NCI-H69 (cell line): ENCODE measurements at regions not wholly inside any gene's neighbourhood (a gene's known extent, or its start where the extent isn't known, plus 50 kb on each side); places are given as distances from the start of the nearest gene placed in this dataset.
A peak's percentile ranks its signal among the peaks of the same experiment; 100 is the strongest.

Experiments used
- DNase-seq: peaks from one replicate; lab custom pipeline; 2025; lab: John Stamatoyannopoulos, UW

GRCh38 chr1:208782186-208782585 is 538.0 kb upstream of the PLXNA2 start:
- DNase-seq, result no peak

- DNase-seq, result no peak
Observed at GRCh38 chr1:208785629-208786028, 541.4 kb upstream of the PLXNA2 start.

GRCh38 chr1:208787219-208787618 is 543.0 kb upstream of the PLXNA2 start:
- peak; percentile 39 for DNase-seq

- peak; percentile 23 for DNase-seq
Observed at GRCh38 chr1:208788013-208788540, 543.9 kb upstream of the PLXNA2 start.

- DNase-seq, result no peak
Observed at GRCh38 chr1:208791456-208791855, 547.3 kb upstream of the PLXNA2 start.

GRCh38 chr1:208793861-208794345 is 549.7 kb upstream of the PLXNA2 start:
- no peak for DNase-seq

- peak; percentile 49 for DNase-seq
Observed at GRCh38 chr1:208799186-208799585, 555.0 kb upstream of the PLXNA2 start.

GRCh38 chr1:208803011-208803811 is 559.0 kb upstream of the PLXNA2 start:
- peak; percentile 66 for DNase-seq

GRCh38 chr1:208807446-208808127 is 563.4 kb upstream of the PLXNA2 start:
- DNase-seq, result no peak

GRCh38 chr1:208808301-208808700 is 564.1 kb upstream of the PLXNA2 start:
- DNase-seq, result no peak

GRCh38 chr1:208809876-208810275 is 565.7 kb upstream of the PLXNA2 start:
- DNase-seq, result peak; percentile 19

GRCh38 chr1:208818770-208819445 is 574.7 kb upstream of the PLXNA2 start:
- no peak for DNase-seq

- DNase-seq, result peak; percentile 96
Observed at GRCh38 chr1:208820580-208821212, 576.5 kb upstream of the PLXNA2 start.

GRCh38 chr1:208821939-208822338 is 577.8 kb upstream of the PLXNA2 start:
- no peak for DNase-seq

GRCh38 chr1:208825300-208825699 is 581.1 kb upstream of the PLXNA2 start:
- DNase-seq, result no peak

- no peak for DNase-seq
Observed at GRCh38 chr1:208829595-208829994, 585.4 kb upstream of the PLXNA2 start.

- peak; percentile 96 for DNase-seq
Observed at GRCh38 chr1:208834381-208835096, 590.4 kb upstream of the PLXNA2 start.

- peak; percentile 98 for DNase-seq
Observed at GRCh38 chr1:208835097-208835463, 590.9 kb upstream of the PLXNA2 start.

- DNase-seq, result no peak
Observed at GRCh38 chr1:208835781-208836180, 591.6 kb upstream of the PLXNA2 start.

GRCh38 chr1:208837242-208837641 is 593.1 kb upstream of the PLXNA2 start:
- peak; percentile 94 for DNase-seq

- DNase-seq, result no peak
Observed at GRCh38 chr1:208841436-208841835, 597.3 kb upstream of the PLXNA2 start.
